HCT116 (cell line): ENCODE measurements at regions not wholly inside any gene's neighbourhood (a gene's known extent, or its start where the extent isn't known, plus 50 kb on each side); places are given as distances from the start of the nearest gene placed in this dataset.

Experiments used
- ATAC-seq: fragments of 200-7000 bp; cut with Tn5 transposase; 2 replicates; pipeline ENCODE4 v1.9.1; 2020; ENCODE audit warnings: mild to moderate bottlenecking, moderate library complexity
- BruUV-seq: library from RNA; stranded (reverse); fragments of 400-500 nt; replicated peaks from 2 replicates; lab custom pipeline; 2021; lab: Mats Ljungman, UMichigan
- CTCF ChIA-PET: fragments of 300-600 bp; sonication (Branson Sonifier 250); formaldehyde crosslinking; loops from one replicate; lab custom pipeline; 2021; ENCODE audit warnings: antibody characterized with exemption; lab: Charles Lee
- POLR2A ChIA-PET: fragments of 300-600, 350-600 bp; sonication (Branson Sonifier 250); formaldehyde crosslinking; loops from one replicate; lab custom pipeline; 2021; ENCODE audit warnings: antibody characterized with exemption; lab: Charles Lee
- RAD21 ChIA-PET, 2 experiments: fragments of 300-600 bp; sonication (Branson Sonifier 250); formaldehyde crosslinking; loops; one replicate each; lab custom pipeline; 2023; ENCODE audit warnings: low total read pairs in 2 of 2; ENCODE audit not compliant: uncharacterized antibody in 2 of 2, unreplicated experiment in 2 of 2, low non-redundant PET in 1 of 2; lab: Charles Lee
- DNase-seq: peaks from one replicate; pipeline ENCODE4 v3.0.0-alpha.2; 2010; ENCODE audit warnings: low read depth, low spot score
- H2AFZ ChIP-seq: fragments of 200-600 bp; shearing (Covaris generic), sonication (generic); 2 replicates; pipeline ENCODE4 v1.6.1; 2017; ENCODE audit warnings: low read depth, mixed run types, mixed read lengths, antibody characterized with exemption, low read length; ENCODE audit not compliant: poor library complexity, severe bottlenecking
- H3K27ac ChIP-seq: 2 replicates; pipeline ENCODE4 v1.5.1; 2012; ENCODE audit warnings: low read depth, low read length
- H3K27me3 ChIP-seq: fragments of 200-600 bp; sonication (generic); 2 replicates; pipeline ENCODE4 v1.6.1; 2016; ENCODE audit warnings: mixed run types, low read length, mixed read lengths; ENCODE audit not compliant: insufficient read depth
- H3K36me3 ChIP-seq, 2 experiments: fragments of 200-500 bp in 1 of 2; fragments of 200-600 bp in 1 of 2; sonication (Bioruptor generic) in 1 of 2; sonication (generic) in 1 of 2; 2 replicates each; pipeline versions ENCODE4 v1.5.1 to v1.6.1; 2014 to 2016; ENCODE audit warnings: low read length in 2 of 2, inconsistent platforms in 1 of 2, mixed read lengths in 1 of 2, mixed run types in 1 of 2; ENCODE audit not compliant: insufficient read depth in 2 of 2, control insufficient read depth in 1 of 2
- H3K4me1 ChIP-seq, 2 experiments: fragments of 200-600 bp in 1 of 2; sonication (generic) in 1 of 2; 2 replicates each; pipeline versions ENCODE4 v1.5.1 to v1.6.1; 2012 to 2017; ENCODE audit warnings: low read length in 2 of 2, inconsistent platforms in 1 of 2, mild to moderate bottlenecking in 1 of 2, mixed read lengths in 1 of 2, mixed run types in 1 of 2, moderate library complexity in 1 of 2; ENCODE audit not compliant: insufficient read depth in 2 of 2, control insufficient read depth in 1 of 2
- H3K4me2 ChIP-seq: fragments of 200-600 bp; sonication (generic); 2 replicates; pipeline ENCODE4 v1.6.1; 2017; ENCODE audit warnings: mixed run types, low read length, mixed read lengths
- H3K4me3 ChIP-seq, 2 experiments: fragments of 200-600 bp in 1 of 2; sonication (generic) in 1 of 2; replicated peaks in 1 of 2; 2 replicates each; pipeline ENCODE4 v1.5.1; 2011 to 2016; ENCODE audit warnings: low read length in 2 of 2, control low read depth in 1 of 2, low read depth in 1 of 2, mild to moderate bottlenecking in 1 of 2, mixed read lengths in 1 of 2, mixed run types in 1 of 2
- H3K79me2 ChIP-seq: fragments of 200-600 bp; sonication (generic); 2 replicates; pipeline ENCODE4 v1.6.1; 2017; ENCODE audit warnings: mild to moderate bottlenecking, mixed run types, low read length, moderate library complexity, mixed read lengths; ENCODE audit not compliant: insufficient read depth
- H3K9ac ChIP-seq: fragments of 200-600 bp; sonication (generic); 2 replicates; pipeline ENCODE4 v1.6.1; 2016; ENCODE audit warnings: low read length, mixed read lengths
- H3K9me2 ChIP-seq: fragments of 200-600 bp; sonication (generic), shearing (Covaris generic); 2 replicates; pipeline ENCODE4 v1.6.1; 2017; ENCODE audit warnings: mixed run types, mild to moderate bottlenecking, moderate library complexity; ENCODE audit not compliant: insufficient read depth
- H3K9me3 ChIP-seq, 2 experiments: fragments of 200-500 bp in 1 of 2; fragments of 200-600 bp in 1 of 2; sonication (Bioruptor generic) in 1 of 2; sonication (generic) in 1 of 2; 2 replicates each; pipeline ENCODE4 v1.6.1; 2014 to 2017; ENCODE audit warnings: low read length in 2 of 2, mixed read lengths in 2 of 2, inconsistent platforms in 1 of 2, low read depth in 1 of 2, mild to moderate bottlenecking in 1 of 2, mixed run types in 1 of 2, moderate library complexity in 1 of 2; ENCODE audit not compliant: control insufficient read depth in 1 of 2, insufficient read depth in 1 of 2
- H4K20me1 ChIP-seq: fragments of 200-600 bp; sonication (generic), shearing (Covaris generic); 2 replicates; pipeline ENCODE4 v1.6.1; 2017; ENCODE audit warnings: mixed run types, mild to moderate bottlenecking, moderate library complexity; ENCODE audit not compliant: insufficient read depth
- CEBPB ChIP-seq: IDR thresholded peaks from 2 replicates; pipeline ENCODE4 v1.6.1; 2012; ENCODE audit warnings: low read depth
- EGR1 ChIP-seq: IDR thresholded peaks from 2 replicates; pipeline ENCODE4 v1.6.1; 2012; ENCODE audit warnings: low read depth
- ELF1 ChIP-seq: IDR thresholded peaks from 2 replicates; pipeline ENCODE4 v1.6.1; 2012; ENCODE audit warnings: low read depth, borderline replicate concordance
- JUND ChIP-seq: IDR thresholded peaks from 2 replicates; pipeline ENCODE4 v1.6.1; 2012
- SP1 ChIP-seq: IDR thresholded peaks from 2 replicates; pipeline ENCODE4 v1.6.1; 2012; ENCODE audit warnings: low read depth
- YY1 ChIP-seq: IDR thresholded peaks from 2 replicates; pipeline ENCODE4 v1.6.1; 2011; ENCODE audit warnings: low read length, low read depth, moderate library complexity, mild to moderate bottlenecking; ENCODE audit not compliant: insufficient replicate concordance; ENCODE audit errors: extremely low read depth
- ZNF274 ChIP-seq: fragments of 200-500 bp; sonication (Bioruptor generic); IDR thresholded peaks from 2 replicates; pipeline ENCODE4 v1.6.1; 2014; ENCODE audit warnings: mild to moderate bottlenecking, low read depth, low read length, inconsistent platforms
- intact Hi-C: fragments of 100-400 bp; cut with micrococcal nuclease; formaldehyde crosslinking; loops from 2 replicates; pipeline ENCODE4 v1.10.0; 2022
- TF ChIP-seq, protein P1 (sequence below): IDR thresholded peaks from 2 replicates; pipeline ENCODE4 v1.6.1; 2012
- TF ChIP-seq, protein P2 (sequence below): IDR thresholded peaks from 2 replicates; pipeline ENCODE4 v1.6.1; 2011; ENCODE audit warnings: mild to moderate bottlenecking, low read length, moderate library complexity; ENCODE audit not compliant: insufficient replicate concordance; ENCODE audit errors: extremely low read depth

GRCh38 chr5:23235246-23235645 lies 272.2 kb upstream of the PRDM9 start:
- Histone ChIP-seq H3K27ac (no peak overlapping the region), H3K4me1 (no peaks in the 10 kb centered on the region), H3K9me2 (no peaks in the 10 kb centered on the region), H3K79me2 (no peaks in the 10 kb centered on the region), H3K36me3 (no peaks in the 10 kb centered on the region), H3K9ac (no peak overlapping the region), H3K27me3 (no peaks in the 10 kb centered on the region), H2AFZ (no peak overlapping the region), H4K20me1 (no peaks in the 10 kb centered on the region), H3K4me2 (no peak overlapping the region), H3K4me3 (no peak overlapping the region), H3K9me3 (peaks cover 11 to 25% of the 10 kb centered on the region in 2 experiments; a peak in 2 of 4 replicates)
- ChIA-PET POLR2A (no interaction called here), CTCF (no interaction called here), RAD21 (no interaction called here)
- ATAC-seq (no peak), DNase-seq (no peak)
- BruUV-seq, result no TSS peak
- intact Hi-C loops, result no loop called here
- TF ChIP-seq CEBPB (no peak), JUND (no peak), ZNF274 (no peak), SP1 (no peak), EGR1 (no peak), YY1 (no peak), ELF1 (no peak)
- TF ChIP-seq, protein P1, sequence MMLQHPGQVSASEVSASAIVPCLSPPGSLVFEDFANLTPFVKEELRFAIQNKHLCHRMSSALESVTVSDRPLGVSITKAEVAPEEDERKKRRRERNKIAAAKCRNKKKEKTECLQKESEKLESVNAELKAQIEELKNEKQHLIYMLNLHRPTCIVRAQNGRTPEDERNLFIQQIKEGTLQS, result no peak
- TF ChIP-seq, protein P2, sequence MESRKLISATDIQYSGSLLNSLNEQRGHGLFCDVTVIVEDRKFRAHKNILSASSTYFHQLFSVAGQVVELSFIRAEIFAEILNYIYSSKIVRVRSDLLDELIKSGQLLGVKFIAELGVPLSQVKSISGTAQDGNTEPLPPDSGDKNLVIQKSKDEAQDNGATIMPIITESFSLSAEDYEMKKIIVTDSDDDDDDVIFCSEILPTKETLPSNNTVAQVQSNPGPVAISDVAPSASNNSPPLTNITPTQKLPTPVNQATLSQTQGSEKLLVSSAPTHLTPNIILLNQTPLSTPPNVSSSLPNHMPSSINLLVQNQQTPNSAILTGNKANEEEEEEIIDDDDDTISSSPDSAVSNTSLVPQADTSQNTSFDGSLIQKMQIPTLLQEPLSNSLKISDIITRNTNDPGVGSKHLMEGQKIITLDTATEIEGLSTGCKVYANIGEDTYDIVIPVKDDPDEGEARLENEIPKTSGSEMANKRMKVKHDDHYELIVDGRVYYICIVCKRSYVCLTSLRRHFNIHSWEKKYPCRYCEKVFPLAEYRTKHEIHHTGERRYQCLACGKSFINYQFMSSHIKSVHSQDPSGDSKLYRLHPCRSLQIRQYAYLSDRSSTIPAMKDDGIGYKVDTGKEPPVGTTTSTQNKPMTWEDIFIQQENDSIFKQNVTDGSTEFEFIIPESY, result no peak
